Stimulated activated CD8-positive, alpha-beta memory T cell treated with anti-CD3 and anti-CD28 coated beads, Interleukin-15, amount 100 ng/mL, for 1 hour (primary cell): ENCODE measurements at regions not wholly inside any gene's neighbourhood (a gene's known extent, or its start where the extent isn't known, plus 50 kb on each side); places are given as distances from the start of the nearest gene placed in this dataset.

Experiments used
- DNase-seq: peaks from one replicate; pipeline ENCODE4 v3.0.0-alpha.2; 2020; ENCODE audit warnings: low read depth

DNA sequence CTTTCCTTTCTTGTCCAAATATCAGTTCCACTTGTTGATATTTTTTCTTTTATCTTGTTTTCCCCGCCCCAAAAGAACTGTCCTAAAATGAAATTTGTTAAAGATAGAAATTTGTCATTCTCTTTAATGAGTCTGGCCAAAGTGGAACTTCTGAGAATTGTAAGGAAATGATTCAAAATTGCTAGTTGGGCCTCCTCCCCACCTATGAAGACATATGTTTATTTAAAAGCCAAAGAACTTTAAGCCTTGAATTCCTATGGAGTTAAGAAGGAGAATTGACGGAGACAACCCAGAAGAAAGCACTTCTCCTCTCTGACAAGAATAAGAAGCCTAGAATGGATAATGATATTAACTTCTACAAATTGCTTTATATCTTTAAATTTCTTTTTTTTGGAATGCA, 59.1 kb upstream of the ALDH1A1 start:
- DNase-seq, result no peak

DNA sequence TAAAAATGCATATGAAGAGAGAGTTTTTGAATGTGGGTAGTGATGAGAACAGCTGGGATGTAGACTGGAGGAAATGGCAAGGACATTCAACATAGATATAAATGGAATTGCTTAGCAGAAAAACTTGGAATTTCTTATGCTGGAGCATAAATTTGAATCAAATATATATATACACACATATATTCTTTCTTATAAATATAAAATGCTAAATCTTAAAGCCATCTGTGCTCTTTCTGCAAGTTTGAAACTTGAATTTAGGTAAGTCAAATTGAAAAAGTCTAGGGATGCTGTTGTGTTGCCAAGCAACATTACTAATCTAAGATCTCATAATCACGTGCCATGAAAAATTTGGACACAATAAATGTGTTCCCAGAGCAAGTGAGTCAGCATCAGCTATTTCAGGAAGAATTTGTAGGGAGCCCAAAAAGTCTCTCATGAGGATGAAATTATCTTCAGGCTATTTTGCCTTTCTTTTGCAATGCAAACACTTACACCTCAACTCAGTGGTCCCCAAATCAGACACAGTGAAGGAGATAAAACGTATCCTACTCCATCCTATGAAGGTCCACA, 58.4 kb upstream of the ALDH1A1 start:
- no peak for DNase-seq

DNA sequence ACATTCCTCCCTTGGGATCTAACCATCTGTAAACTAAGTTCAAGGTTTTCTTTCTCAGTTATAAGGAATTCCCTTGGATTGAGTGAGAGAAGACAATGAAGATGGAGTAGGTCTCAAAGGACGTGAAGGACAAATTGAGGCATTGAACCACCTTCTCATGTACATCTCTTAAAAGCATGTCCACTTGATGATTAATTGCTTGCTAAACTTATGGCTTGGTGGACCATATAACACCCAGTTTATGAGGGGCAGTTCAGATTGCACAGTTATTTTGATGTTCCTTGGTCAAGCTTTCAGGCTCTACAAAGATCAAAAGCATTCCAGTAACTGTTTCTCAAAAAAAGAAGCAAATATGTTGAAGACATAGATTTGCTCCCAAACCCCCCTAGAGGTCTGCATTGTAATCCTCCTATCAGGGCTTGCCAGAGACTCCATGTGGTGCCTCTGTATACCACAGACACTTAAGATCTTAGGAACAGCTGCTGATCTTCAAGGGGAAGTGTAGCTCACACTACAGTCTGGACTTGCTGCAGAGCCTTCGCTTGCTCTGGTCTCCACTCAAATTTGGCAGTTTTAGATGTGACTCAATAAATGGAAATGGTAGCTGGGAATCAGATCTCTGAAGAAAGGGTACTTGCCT, 56.9 kb upstream of the ALDH1A1 start:
- no peak for DNase-seq

GRCh38 chr9:73007966-73008672, 55.3 kb upstream of the ALDH1A1 start:
- no peak for DNase-seq

DNA sequence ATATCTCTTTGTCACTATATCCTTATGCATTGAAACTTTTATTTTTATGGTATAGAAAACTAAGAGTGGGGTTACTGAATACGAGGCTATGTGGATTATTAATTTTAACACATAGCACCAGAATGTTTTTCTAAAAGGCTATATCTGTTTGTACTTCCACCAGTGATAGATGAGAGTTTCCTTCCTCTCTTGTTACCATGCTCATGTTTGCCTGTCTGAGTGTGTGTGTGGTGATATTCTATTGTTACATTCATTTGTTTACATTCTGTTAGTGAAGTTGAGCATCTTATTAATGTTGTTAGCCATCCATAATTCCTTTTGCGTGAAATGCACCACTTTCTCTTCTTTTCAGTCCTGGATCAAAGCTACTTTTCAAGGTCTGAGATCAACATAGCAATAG, 54.1 kb upstream of the ALDH1A1 start:
- DNase-seq, result no peak
